SK-N-SH treated with all-trans-retinoic acid at 6 μM for 48 hours (cell line): ENCODE measurements at regions not wholly inside any gene's neighbourhood (a gene's known extent, or its start where the extent isn't known, plus 50 kb on each side); places are given as distances from the start of the nearest gene placed in this dataset.

ENCODE experiments used
- ARNTL ChIP-seq: fragments of 450-650 bp; formaldehyde crosslinking; IDR thresholded peaks from 2 replicates; pipeline ENCODE4 v1.5.0; 2020; ENCODE audit warnings: low read depth, mild to moderate bottlenecking, moderate library complexity, borderline replicate concordance
- CSDC2 ChIP-seq: fragments of 250-450 bp; sonication (Bioruptor Pico); IDR thresholded peaks from 2 replicates; pipeline ENCODE4 v1.5.0; 2020; ENCODE audit warnings: mild to moderate bottlenecking, moderate library complexity
- OSR1 ChIP-seq: fragments of 250-450 bp; sonication (Bioruptor Pico); IDR thresholded peaks from 2 replicates; pipeline ENCODE4 v1.8.0; 2022; ENCODE audit warnings: moderate library complexity, mild to moderate bottlenecking, inconsistent platforms
- PATZ1 ChIP-seq: fragments of 250-450 bp; sonication (Bioruptor Pico); IDR thresholded peaks from 2 replicates; pipeline ENCODE4 v1.8.0; 2020; ENCODE audit warnings: mild to moderate bottlenecking, moderate library complexity, borderline replicate concordance
- POU6F1 ChIP-seq: fragments of 250-450 bp; sonication (Bioruptor Pico); IDR thresholded peaks from 2 replicates; pipeline ENCODE4 v1.8.0; 2021; ENCODE audit warnings: low read depth, mild to moderate bottlenecking, moderate library complexity, borderline replicate concordance
- RARB ChIP-seq: fragments of 250-450 bp; sonication (Bioruptor Pico); IDR thresholded peaks from 2 replicates; pipeline ENCODE4 v1.8.0; 2021; ENCODE audit warnings: mild to moderate bottlenecking, moderate library complexity
- TSHZ2 ChIP-seq: fragments of 250-450 bp; sonication (Bioruptor Pico); IDR thresholded peaks from 2 replicates; pipeline ENCODE4 v1.5.0; 2020; ENCODE audit warnings: mild to moderate bottlenecking, moderate library complexity
- ZFP3 ChIP-seq: fragments of 250-450 bp; sonication (Bioruptor Pico); IDR thresholded peaks from 2 replicates; pipeline ENCODE4 v1.5.0; 2020; ENCODE audit warnings: mild to moderate bottlenecking, moderate library complexity
- ZFP30 ChIP-seq: fragments of 450-650 bp; formaldehyde crosslinking; IDR thresholded peaks from 2 replicates; pipeline ENCODE4 v1.5.0; 2022; ENCODE audit warnings: mild to moderate bottlenecking, moderate library complexity
- ZNF8 ChIP-seq: fragments of 450-650 bp; formaldehyde crosslinking; IDR thresholded peaks from 2 replicates; pipeline ENCODE4 v1.5.0; 2020; ENCODE audit warnings: mild to moderate bottlenecking, moderate library complexity

GRCh38 chr14:76926521-76927251 lies 100.5 kb downstream of the LRRC74A start:
- TF ChIP-seq ZFP30 (CRISPR knock-in tag) (no peak), PATZ1 (CRISPR knock-in tag) (no peak), TSHZ2 (no peak), CSDC2 (CRISPR knock-in tag) (no peak), ZFP3 (no peak), OSR1 (CRISPR knock-in tag) (no peak), ZNF8 (no peak), ARNTL (CRISPR knock-in tag) (no peak), POU6F1 (CRISPR knock-in tag) (no peak), RARB (CRISPR knock-in tag) (no peak)
